ENCODE measurements at regions not wholly inside any gene's neighbourhood (a gene's known extent, or its start where the extent isn't known, plus 50 kb on each side); places are given as distances from the start of the nearest gene placed in this dataset.

DNA sequence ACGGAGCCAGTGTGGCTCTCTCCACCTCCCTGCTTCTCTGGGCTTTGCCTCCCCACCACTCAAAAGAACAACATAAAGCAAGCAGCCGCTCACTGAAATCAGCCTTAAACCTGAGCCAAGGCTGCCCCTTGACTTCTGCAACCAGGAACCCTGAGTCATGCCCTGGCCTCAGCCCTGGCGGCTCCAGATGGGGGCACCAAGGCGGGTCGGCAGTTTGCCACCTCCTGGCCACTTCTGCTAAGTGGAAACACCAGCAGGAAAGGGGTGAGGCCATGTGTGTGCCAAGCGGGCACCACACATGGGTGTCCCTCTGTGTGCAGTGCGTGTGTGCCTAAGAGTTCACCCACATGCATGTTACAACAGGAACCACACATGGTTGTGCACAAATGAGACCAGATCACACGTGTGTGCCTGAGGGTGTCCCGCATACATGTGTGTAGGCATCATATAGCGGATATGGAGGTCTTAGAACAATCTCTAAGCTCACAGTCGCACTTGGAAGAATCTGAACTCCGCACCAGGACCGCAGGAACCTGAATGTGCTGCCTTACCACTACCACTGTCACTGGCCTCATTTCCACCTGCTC, 221.2 kb downstream of the MN1 start:
- no peak overlapping the region for H3K4me3 ChIP-seq (ENCODE audit: low read depth, low read length)
- peak; percentile 14 for DNase-seq (ENCODE audit: low read depth)
- TF ChIP-seq, protein P1, sequence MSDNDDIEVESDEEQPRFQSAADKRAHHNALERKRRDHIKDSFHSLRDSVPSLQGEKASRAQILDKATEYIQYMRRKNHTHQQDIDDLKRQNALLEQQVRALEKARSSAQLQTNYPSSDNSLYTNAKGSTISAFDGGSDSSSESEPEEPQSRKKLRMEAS (IDR thresholded peaks at IDR 0.05; ENCODE audit: low read depth, low read length) = no peak
- TF ChIP-seq CTCF (IDR thresholded peaks at IDR 0.05; ENCODE audit: low read depth, low read length) (no peak), POLR2A (IDR thresholded peaks at IDR 0.05; ENCODE audit: extremely low read depth, insufficient read length) (no peak), MYC (IDR thresholded peaks at IDR 0.05; ENCODE audit: low read depth, low read length) (no peak)

- DNase-seq (ENCODE audit: low read depth) = no peak
- no peak overlapping the region for H3K4me3 ChIP-seq (ENCODE audit: low read depth, low read length)
- TF ChIP-seq, protein P1 (IDR thresholded peaks at IDR 0.05; ENCODE audit: low read depth, low read length) = no peak
- TF ChIP-seq CTCF (IDR thresholded peaks at IDR 0.05; ENCODE audit: low read depth, low read length) (no peak), MYC (IDR thresholded peaks at IDR 0.05; ENCODE audit: low read depth, low read length) (no peak)
These were observed 220.3 kb downstream of the MN1 start for GRCh38 chr22:27581236-27581635.

DNA sequence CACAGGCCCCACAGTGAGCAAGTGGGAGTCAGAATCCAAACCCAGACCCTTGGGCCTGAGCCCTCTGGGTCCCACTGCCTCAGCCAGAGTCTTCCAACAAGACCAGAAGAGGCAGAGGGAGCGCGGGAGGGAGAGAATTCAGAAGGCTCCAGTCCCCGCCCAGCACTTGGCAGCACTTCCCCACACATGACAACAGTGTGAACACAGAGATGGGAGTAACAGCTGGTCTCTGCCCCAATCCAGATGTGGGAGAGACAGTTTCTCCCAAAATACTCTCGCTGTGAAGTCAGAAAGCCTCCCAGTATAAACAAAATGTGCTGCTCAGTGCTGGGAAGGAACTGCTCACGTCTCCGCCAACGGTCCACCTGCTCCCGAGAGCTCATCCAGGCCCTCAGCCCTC, 219.9 kb downstream of the MN1 start:
- H3K4me3 ChIP-seq (ENCODE audit: low read depth, low read length) = no peak overlapping the region
- TF ChIP-seq CTCF (IDR thresholded peaks at IDR 0.05; ENCODE audit: low read depth, low read length) (no peak), MYC (IDR thresholded peaks at IDR 0.05; ENCODE audit: low read depth, low read length) (no peak), POLR2A (IDR thresholded peaks at IDR 0.05; ENCODE audit: extremely low read depth, insufficient read length) (no peak)
- TF ChIP-seq, protein P1 (IDR thresholded peaks at IDR 0.05; ENCODE audit: low read depth, low read length) = no peak
- no peak for DNase-seq (ENCODE audit: low read depth)

GRCh38 chr22:27583856-27584255, 217.7 kb downstream of the MN1 start:
- no peak for TF ChIP-seq CTCF (IDR thresholded peaks at IDR 0.05; ENCODE audit: low read depth, low read length)
- no peak for TF ChIP-seq POLR2A (IDR thresholded peaks at IDR 0.05; ENCODE audit: extremely low read depth, insufficient read length)
- TF ChIP-seq, protein P1 (IDR thresholded peaks at IDR 0.05; ENCODE audit: low read depth, low read length) = no peak
- no peak for TF ChIP-seq MYC (IDR thresholded peaks at IDR 0.05; ENCODE audit: low read depth, low read length)
- H3K4me3 ChIP-seq (ENCODE audit: low read depth, low read length) = no peak overlapping the region
- DNase-seq (ENCODE audit: low read depth) = no peak

DNA sequence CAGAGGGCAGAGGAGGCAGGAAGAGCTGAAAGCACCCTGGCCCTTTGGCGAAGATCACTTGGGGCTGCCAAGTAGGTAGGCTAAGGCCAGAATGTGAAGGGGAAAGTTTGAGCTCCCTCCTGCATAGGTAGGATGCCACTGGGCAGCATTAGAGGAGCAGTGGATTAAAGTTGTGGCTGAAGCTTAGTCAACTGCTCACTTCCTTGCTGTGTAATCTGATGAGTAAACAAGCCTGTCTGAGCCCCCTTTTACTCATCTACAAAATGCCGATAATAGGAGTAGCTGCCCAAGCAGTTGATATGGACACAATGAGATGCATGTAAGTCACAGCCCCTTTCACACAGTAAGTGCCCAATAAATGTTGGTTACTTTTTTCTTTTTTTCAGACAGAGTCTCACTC, 216.4 kb downstream of the MN1 start:
- H3K4me3 ChIP-seq (ENCODE audit: low read depth, low read length) = no peak overlapping the region
- no peak for TF ChIP-seq POLR2A (IDR thresholded peaks at IDR 0.05; ENCODE audit: extremely low read depth, insufficient read length)
- no peak for DNase-seq (ENCODE audit: low read depth)

DNA sequence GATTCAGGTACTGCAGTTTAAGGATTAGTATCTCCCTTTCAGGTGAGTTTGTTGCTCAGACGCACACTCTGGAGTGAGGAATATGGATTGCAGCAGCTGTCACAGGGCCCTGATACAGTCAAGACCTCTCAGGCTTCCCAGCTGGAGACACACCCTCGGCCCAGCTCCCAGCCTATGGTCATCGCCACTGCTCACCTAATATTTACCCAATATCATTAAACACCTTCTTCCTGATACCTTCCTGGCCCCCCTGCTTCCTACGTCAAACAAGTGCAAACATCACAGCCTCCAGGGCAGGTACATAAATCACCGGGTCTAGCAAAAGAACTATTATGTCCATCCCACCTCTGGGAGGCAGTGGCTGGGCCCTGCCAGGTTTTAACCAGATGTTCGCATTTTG, 213.3 kb downstream of the MN1 start:
- no peak for DNase-seq (ENCODE audit: low read depth)
- no peak overlapping the region for H3K4me3 ChIP-seq (ENCODE audit: low read depth, low read length)
- TF ChIP-seq MYC (IDR thresholded peaks at IDR 0.05; ENCODE audit: low read depth, low read length) (no peak), CTCF (IDR thresholded peaks at IDR 0.05; ENCODE audit: low read depth, low read length) (no peak), POLR2A (IDR thresholded peaks at IDR 0.05; ENCODE audit: extremely low read depth, insufficient read length) (no peak)
- TF ChIP-seq, protein P1 (IDR thresholded peaks at IDR 0.05; ENCODE audit: low read depth, low read length) = no peak

Data from NB4 (cell line).